ENCODE measurements at regions not wholly inside any gene's neighbourhood (a gene's known extent, or its start where the extent isn't known, plus 50 kb on each side); places are given as distances from the start of the nearest gene placed in this dataset.

- no peak overlapping the region for H3K4me3 ChIP-seq (replicated peaks; ENCODE audit: low read depth, low read length)
- H3K36me3 ChIP-seq (ENCODE audit: control insufficient read depth, insufficient read depth, low read length): no peaks in the 10 kb centered on the region
- DNase-seq (ENCODE audit: extremely low read depth, insufficient read length): peak; percentile 69
- no peak for TF ChIP-seq CTCF (IDR thresholded peaks at IDR 0.05; ENCODE audit: insufficient read depth, low read length, poor library complexity, severe bottlenecking)
- no peaks in the 10 kb centered on the region for H3K27me3 ChIP-seq (replicated peaks; ENCODE audit: control insufficient read depth, insufficient read depth, low read length)
These were observed 161.5 kb downstream of the KATNAL1 start for GRCh38 chr13:30145709-30146367.

DNA sequence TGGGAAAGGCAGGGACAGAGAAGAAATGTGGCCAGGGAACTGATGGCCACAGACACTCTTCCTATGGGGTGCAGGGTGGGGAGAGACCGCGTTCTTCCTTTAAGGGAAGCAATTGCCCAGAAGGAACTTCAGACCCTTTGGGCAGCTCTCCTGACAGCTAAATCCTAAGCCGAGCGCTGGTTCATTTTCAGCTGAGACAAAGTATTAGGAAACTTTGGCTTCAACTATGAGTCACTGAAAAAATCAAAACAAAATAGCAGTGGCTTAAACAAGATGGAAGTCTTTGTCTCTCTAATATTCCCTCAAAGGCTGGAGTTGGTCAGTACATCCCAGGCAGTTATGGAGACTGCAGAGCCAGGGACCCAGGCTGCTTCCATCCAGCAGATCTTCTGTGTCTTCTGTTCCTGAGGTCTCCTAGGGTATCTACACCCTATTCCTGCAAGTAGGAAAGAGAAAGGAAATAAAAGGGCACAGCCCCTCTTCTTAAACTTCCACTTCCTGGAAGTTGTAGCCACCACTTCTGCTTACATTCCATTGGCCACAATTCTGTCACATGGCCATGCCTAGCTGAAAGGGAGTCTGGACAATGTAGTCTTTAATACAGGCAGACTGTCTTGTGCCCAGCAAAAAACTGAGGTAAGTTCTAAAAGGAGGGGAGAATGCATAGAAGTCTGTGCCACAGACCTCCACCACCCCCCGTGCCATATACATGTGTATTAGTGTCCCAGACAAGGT is 163.5 kb downstream of the KATNAL1 start:
- no peaks in the 10 kb centered on the region for H3K36me3 ChIP-seq (ENCODE audit: control insufficient read depth, insufficient read depth, low read length)
- no peak for DNase-seq (ENCODE audit: extremely low read depth, insufficient read length)
- no peak overlapping the region for H3K4me3 ChIP-seq (replicated peaks; ENCODE audit: low read depth, low read length)
- H3K27me3 ChIP-seq (replicated peaks; ENCODE audit: control insufficient read depth, insufficient read depth, low read length): no peaks in the 10 kb centered on the region
- TF ChIP-seq CTCF (IDR thresholded peaks at IDR 0.05; ENCODE audit: insufficient read depth, low read length, poor library complexity, severe bottlenecking): no peak

GRCh38 chr13:30142486-30143211 is 164.7 kb downstream of the KATNAL1 start:
- peak; percentile 59 for DNase-seq (ENCODE audit: extremely low read depth, insufficient read length)
- H3K4me3 ChIP-seq (replicated peaks; ENCODE audit: low read depth, low read length): no peak overlapping the region
- no peaks in the 10 kb centered on the region for H3K36me3 ChIP-seq (ENCODE audit: control insufficient read depth, insufficient read depth, low read length)
- no peaks in the 10 kb centered on the region for H3K27me3 ChIP-seq (replicated peaks; ENCODE audit: control insufficient read depth, insufficient read depth, low read length)
- TF ChIP-seq CTCF (IDR thresholded peaks at IDR 0.05; ENCODE audit: insufficient read depth, low read length, poor library complexity, severe bottlenecking): no peak

GRCh38 chr13:30141775-30142485 is 165.4 kb downstream of the KATNAL1 start:
- no peak for TF ChIP-seq CTCF (IDR thresholded peaks at IDR 0.05; ENCODE audit: insufficient read depth, low read length, poor library complexity, severe bottlenecking)
- no peak for DNase-seq (ENCODE audit: extremely low read depth, insufficient read length)
- H3K36me3 ChIP-seq (ENCODE audit: control insufficient read depth, insufficient read depth, low read length): no peaks in the 10 kb centered on the region
- H3K4me3 ChIP-seq (replicated peaks; ENCODE audit: low read depth, low read length): no peak overlapping the region
- H3K27me3 ChIP-seq (replicated peaks; ENCODE audit: control insufficient read depth, insufficient read depth, low read length): no peaks in the 10 kb centered on the region

- Histone ChIP-seq H3K27me3 (replicated peaks; ENCODE audit: control insufficient read depth, insufficient read depth, low read length) (no peaks in the 10 kb centered on the region), H3K4me3 (replicated peaks; ENCODE audit: low read depth, low read length) (no peak overlapping the region), H3K36me3 (ENCODE audit: control insufficient read depth, insufficient read depth, low read length) (no peaks in the 10 kb centered on the region)
- TF ChIP-seq CTCF (IDR thresholded peaks at IDR 0.05; ENCODE audit: insufficient read depth, low read length, poor library complexity, severe bottlenecking): no peak
- DNase-seq (ENCODE audit: extremely low read depth, insufficient read length): peak; percentile 68
These were observed 166.4 kb downstream of the KATNAL1 start for GRCh38 chr13:30140973-30141372.
